ENCODE measurements at regions not wholly inside any gene's neighbourhood (a gene's known extent, or its start where the extent isn't known, plus 50 kb on each side); places are given as distances from the start of the nearest gene placed in this dataset.
"Not testable (repeated sequence)": the region's sequence is repeated elsewhere in the genome, so short reads cannot be mapped to it uniquely, and the experiment has no call there.

DNA sequence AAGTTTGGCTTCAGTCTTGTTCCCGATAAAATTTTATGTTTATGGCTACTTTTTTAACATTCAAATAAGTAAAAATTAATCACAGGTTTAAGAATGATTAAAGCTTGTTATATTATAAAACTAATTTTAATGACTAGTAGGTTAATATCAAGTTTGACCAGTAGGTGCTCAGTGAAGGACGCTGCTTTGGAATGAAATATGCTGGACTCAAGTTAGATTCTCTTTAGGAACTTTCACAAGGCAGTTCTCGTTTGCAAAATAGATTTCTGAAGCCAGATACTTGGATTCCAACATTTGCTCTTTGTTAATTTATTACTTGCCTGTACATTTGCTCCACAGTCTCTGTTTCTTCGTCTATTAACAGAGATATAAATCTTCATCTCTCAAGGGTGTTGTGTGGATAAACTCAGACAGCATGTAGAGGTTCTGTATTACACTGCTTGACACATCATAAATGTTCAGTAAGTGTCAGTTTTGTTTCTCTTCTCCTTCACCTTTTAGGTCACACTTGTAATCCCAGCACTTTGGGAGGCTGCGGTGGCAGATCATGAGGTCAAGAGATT, 432.8 kb upstream of the CHRM3 start:
- DNase-seq (ENCODE audit: extremely low spot score, insufficient read length, low read depth) (no peak), FAIRE-seq (no peak)

DNA sequence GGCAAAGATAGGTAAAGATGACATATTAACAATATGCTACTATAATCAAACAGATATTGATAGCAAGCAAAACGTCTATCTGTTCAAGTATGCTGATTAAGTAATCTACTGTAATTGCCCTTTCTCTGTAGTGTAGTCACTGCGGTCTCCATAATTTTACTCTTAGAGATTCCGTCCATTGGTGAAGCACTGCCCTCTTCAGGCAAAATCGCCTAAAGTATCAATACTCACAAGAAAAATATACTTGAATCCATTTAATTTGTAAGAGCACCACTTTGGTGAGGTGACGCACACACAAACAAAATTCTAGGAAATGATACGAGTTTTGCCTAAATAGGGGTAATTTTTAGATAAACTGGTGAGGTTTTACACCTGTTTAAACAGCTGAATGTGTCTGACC, 434.6 kb upstream of the CHRM3 start:
- DNase-seq (ENCODE audit: extremely low spot score, insufficient read length, low read depth) (no peak), FAIRE-seq (no peak)

DNA sequence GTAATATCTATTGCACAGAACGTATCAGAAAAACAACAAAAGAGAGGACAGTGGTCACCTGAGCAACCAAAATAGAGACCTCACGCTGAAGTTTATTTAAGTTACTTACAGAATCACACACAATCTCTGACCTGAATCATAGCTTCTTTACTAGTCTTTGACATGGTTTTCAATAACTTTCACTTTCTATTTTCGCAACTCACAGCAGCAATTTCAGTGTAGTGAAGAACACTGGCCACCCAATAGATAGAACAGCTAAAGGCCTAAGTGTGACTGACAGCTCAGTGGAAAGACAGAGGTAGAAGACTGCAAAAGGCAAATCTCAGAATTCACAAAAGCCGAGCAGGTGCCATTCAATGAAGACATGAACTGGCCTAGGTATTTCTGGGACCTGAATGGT, 435.6 kb upstream of the CHRM3 start:
- DNase-seq (ENCODE audit: extremely low spot score, insufficient read length, low read depth) (no peak), FAIRE-seq (no peak)

DNA sequence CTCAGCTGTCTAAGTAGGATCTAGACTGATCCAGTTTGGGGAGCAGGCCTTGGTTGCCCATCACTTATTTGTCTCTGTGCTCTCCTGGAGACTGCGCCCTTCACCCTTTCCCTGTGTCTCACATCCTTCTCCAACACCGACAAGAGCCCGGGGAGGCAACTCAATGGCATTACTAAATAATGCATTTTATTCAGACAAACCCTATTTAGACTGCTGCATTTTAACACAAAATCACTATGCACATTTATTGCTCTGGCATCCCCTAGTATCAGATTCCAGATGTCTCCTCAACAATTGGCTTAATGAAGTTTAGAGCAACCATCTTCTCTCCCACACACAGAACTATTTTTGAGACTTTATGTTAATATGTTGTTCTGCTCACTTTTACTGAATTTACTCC, 436.4 kb upstream of the CHRM3 start:
- DNase-seq (ENCODE audit: extremely low spot score, insufficient read length, low read depth) (no peak), FAIRE-seq (no peak)

DNA sequence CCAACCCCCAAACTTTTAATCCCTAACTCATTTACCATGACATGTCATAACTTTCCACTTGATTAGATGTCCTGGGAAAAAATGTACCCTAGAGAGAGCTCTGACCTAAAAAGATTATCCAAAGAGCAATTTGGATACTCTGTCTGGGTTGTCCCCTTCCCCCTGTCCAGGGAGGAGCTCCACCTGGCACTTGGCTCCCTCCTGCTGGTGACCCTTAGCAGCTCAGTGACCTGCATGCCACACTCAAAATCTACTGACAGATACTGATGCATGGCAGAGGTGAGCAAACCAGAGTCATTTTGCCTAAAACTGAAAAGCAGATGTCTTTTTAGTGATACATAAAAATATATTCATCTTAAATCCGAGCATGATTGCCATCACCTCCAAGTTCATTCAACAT, 442.3 kb upstream of the CHRM3 start:
- no peak for DNase-seq (ENCODE audit: extremely low spot score, insufficient read length, low read depth)

DNA sequence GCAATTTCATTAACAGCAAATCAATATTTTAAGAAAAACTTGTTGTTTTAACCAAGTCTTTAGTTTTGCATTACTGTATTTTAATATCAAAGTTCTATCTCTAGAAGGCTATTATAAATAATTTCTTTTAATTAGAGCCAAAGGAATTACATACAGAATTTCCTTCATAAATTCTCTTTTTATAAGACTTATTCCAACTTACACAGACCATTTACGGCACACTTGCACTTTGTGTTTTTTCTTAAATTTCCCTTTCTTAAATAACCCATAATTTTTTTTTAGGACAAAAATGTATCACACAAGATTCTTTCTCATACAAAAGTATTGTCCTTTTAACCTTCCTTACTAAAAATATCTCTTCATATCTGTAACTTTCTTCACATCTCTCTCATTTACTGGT, 458.5 kb upstream of the CHRM3 start:
- FAIRE-seq, result no peak
- DNase-seq (ENCODE audit: extremely low spot score, insufficient read length, low read depth), result no peak

More for the DNA sequence above, 442.3 kb upstream of the CHRM3 start:
- no peak for FAIRE-seq

DNA sequence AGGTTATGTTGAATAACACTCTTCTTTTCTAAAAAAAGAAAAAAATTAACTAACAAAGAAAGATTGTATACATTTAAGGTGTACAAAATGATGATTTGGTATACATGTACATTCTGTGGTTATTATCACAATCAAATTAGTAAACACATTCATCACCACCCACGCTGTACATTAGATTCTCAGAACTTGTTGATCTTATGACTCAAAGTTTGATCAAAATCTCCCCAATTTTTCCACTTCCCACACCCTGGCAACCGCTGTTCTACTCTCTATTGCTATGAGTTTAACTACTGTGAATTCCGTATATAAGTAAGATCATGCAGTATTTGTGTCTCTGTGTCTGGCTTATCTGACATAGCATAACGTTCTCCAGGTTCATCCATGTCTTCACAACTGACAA, 469.5 kb upstream of the CHRM3 start:
- FAIRE-seq, result no peak

DNA sequence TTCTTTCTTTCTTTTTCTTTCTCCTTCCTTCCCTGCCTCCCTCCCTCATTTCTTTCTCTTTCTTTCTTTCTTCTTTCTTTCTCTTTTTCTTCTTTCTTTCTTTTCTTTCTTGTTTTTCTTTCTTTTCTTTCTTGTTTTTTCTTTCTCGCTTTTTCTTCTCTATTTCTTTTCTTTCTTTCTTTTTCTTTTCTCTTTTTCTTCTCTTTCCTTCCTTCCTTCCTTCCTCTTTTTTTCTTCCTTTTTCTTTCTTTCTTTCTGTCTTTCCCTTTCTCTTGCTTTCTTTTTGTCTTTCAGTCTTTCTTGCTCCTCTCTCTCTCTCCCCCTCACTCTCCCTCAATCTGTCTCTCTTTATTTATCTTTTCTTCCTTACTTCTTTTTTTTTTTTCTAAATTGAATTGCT, 472.0 kb upstream of the CHRM3 start:
- FAIRE-seq (no peak), DNase-seq (ENCODE audit: extremely low spot score, insufficient read length, low read depth) (no peak)

More for the DNA sequence above, 469.5 kb upstream of the CHRM3 start:
- no peak for DNase-seq (ENCODE audit: extremely low spot score, insufficient read length, low read depth)

DNA sequence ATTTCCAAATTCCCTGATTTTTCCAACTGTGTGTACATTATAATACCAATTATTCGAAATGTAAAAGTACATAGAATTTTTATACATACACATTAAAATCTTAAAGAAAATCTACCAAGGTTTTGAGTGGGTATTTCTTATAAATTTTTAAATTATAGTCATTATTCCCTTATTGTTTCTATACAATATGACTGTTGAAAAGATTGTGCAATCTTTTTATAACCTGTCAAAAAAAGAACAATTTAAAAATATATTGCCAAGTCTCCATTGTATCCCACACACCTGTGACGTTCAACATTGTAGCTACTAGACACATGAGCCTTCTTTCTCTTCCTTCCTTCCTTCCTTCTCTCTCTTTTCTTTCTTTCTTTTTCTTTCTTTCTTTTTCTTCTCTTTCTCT, 473.2 kb upstream of the CHRM3 start:
- FAIRE-seq, result no peak
- DNase-seq (ENCODE audit: extremely low spot score, insufficient read length, low read depth), result no peak

DNA sequence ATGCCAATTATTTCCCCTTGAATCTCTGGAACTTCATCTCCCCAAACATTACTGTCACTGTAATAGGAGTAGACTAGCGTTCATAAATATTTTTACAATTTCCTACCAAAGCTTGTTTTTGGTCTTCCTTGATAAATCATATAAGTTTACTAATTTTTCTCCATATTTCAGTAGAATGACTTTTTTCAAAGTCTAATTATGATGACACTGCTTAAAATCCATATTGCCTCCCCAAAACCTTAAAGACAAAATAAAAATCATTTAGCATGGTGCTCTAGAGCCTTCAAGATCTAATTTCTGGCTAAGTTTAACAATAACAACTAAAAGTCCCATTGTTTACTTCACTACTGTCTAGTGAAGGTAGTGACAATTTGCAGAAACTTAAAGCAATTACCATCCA, 474.2 kb upstream of the CHRM3 start:
- FAIRE-seq (no peak), DNase-seq (ENCODE audit: extremely low spot score, insufficient read length, low read depth) (no peak)

DNA sequence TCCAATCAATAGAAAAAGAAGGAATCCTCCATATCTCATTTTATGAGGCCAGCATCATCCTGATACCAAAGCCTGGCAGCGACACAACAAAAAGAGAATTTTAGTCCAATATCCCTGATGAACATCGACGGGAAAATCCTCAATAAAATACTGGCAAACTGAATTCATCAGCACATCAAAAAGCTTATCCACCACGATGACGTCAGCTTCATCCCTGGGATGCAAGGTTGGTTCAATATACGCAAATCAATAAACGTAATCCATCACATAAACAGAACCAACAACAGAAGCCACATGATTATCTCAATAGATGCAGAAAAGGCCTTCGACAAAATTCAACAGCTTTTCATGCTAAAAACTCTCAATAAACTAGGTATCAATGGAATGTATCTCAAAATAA, 483.6 kb upstream of the CHRM3 start:
- DNase-seq (ENCODE audit: extremely low spot score, insufficient read length, low read depth); FAIRE-seq: not testable (repeated sequence)

DNA sequence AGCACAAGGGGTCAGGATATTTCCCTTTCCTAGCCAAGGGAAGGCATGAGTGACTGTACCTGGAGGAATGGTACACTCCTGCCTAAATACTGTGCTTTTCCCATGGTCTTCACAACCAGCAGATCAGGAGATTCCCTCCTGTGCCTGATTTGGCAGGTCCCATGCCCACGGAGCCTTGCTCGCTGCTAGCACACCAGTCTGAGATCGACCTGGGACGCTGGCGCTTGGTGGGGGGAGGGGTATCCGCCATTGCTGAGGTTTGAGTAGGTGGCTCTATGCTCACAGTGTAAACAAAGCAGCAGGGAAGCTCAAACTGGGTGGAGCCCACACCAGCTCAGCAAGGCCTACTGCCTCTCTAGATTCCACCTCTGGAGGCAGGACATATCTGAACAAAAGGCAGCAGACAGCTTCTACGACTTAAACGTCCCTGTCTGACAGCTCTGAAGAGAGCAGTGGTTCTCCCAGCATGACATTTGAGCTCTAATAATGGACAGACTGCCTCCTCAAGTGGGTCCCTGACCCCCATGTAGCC, 486.0 kb upstream of the CHRM3 start:
- no peak for DNase-seq (ENCODE audit: extremely low spot score, insufficient read length, low read depth)
- FAIRE-seq, result no peak

DNA sequence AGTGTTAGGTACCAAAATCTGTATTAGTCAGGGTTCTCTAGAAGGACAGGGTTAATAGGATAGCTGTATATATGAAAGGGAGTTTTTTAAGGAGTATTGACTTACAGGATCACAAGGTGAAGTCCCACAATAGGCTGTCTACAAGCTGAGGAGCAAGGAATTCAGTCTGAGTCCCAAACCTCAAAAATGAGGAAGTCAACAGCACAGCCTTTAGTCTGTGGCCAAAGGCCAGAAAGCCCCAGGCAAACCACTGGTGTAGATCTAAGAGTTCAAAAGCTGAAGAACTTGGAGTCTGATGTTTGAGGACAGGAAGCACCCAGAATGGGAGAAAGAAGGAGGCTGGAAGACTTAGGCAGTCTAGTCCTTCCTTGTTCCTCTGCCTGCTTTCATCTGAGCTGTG, 487.5 kb upstream of the CHRM3 start:
- FAIRE-seq (no peak), DNase-seq (ENCODE audit: extremely low spot score, insufficient read length, low read depth) (no peak)

DNA sequence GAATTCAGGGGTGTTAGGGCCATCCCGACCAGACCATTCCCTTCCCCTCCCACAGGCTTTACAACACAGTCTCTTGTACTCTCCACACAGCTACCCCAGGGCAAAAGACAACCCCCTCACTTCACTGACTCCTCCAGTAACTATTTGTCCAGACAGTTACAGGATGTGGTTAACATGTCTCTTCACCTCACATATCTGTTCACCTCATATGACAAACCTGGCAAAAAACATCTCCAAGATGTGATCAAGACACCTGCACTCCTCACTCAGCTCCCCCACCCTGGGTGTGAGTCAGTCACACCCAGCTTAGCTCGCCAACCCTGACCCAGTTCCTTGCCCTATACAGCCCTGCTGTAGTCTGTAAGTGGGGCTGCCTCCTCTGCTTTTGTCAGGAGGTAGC, 490.5 kb upstream of the CHRM3 start:
- FAIRE-seq, result no peak
- no peak for DNase-seq (ENCODE audit: extremely low spot score, insufficient read length, low read depth)

DNA sequence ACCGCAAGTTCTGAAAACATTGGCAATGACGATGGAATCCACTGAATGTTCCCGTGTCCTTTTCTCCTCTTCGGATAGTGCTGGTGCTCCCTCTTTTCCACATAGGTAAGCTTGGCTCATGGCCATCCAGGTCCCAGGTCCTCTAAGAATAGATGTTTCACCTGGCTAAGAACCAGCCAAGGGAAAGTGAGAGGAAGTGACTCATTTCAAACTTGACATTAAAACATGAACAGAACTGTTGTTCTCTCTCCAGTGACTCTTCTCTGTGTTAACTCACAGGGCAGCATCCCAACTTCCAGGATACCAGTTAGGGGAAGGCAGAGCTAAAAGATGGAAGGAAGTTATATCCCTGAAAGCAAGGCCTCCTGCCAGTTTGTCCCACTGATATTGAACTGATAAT, 493.8 kb upstream of the CHRM3 start:
- DNase-seq (ENCODE audit: extremely low spot score, insufficient read length, low read depth) (no peak), FAIRE-seq (no peak)

DNA sequence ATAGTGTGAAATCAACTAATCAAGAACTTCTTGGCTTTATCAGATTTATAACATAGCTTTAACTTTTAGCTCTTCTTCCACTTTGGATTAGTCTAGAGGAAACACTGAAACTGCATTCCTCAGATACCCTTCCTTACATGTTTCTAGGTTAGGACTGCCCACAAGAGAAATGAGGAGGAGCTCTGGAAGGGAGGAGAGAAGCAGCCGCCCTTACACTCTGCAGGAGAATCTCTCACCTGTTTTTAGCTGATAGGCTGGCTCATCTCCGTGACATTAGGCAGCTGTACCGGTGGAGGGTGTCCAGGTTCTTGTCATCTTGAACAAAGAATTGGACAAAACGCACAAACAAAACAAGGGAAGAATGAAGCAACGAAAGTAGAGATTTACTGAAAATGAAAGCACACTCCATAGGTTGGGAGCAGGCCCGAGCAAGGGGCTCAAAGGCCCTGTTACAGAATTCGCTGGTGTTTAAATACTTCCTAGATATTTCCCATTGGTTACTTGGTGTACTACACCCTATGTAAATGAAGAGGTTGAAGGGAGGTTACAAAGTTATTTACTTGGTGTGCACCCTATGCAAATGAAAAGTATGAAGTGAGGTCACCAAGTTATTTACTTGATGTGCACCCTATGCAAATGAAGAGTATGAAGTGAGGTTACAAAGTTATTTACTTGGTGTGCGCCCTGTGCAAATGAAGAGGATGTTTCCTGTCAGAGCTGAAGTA, 524.9 kb upstream of the CHRM3 start:
- FAIRE-seq (no peak), DNase-seq (ENCODE audit: extremely low spot score, insufficient read length, low read depth) (no peak)

DNA sequence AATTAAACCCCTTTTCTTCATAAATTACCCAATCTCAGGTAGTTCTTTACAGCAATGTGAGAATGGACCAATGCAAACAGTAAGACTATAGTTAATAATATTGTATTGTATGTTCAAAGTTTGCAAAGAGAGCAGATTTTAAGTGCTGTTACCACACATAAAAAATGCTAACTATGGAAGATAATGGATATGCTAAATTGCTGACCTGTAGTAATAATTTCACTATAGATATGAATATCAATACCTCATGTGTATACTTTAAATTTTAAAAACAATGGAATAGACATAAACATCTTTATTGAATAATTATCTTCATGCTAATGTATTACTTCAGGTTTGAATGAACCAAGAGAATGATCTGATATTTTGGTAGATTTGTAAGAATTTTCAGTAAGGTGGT, 552.4 kb upstream of the CHRM3 start:
- FAIRE-seq (no peak), DNase-seq (ENCODE audit: extremely low spot score, insufficient read length, low read depth) (no peak)

DNA sequence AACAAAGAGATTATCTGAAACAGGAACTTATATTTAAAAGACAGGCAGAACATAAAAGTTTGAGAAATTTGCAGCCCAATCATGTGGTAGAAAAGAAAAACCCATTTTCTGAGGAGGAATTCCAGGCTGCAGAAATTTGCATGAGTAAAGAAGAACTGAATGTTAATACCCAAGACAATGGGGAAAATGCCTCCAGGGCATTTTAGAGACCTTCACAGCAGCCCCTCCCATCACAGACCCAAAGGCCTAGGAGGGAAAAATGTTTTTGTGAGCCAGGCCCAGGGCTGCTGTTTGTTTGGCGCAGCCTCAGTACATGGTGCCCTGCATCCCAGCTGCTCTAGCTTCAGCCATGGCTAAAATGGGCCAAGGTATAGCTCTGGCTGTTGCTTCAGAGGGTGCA, 554.3 kb upstream of the CHRM3 start:
- no peak for FAIRE-seq
- no peak for DNase-seq (ENCODE audit: extremely low spot score, insufficient read length, low read depth)

DNA sequence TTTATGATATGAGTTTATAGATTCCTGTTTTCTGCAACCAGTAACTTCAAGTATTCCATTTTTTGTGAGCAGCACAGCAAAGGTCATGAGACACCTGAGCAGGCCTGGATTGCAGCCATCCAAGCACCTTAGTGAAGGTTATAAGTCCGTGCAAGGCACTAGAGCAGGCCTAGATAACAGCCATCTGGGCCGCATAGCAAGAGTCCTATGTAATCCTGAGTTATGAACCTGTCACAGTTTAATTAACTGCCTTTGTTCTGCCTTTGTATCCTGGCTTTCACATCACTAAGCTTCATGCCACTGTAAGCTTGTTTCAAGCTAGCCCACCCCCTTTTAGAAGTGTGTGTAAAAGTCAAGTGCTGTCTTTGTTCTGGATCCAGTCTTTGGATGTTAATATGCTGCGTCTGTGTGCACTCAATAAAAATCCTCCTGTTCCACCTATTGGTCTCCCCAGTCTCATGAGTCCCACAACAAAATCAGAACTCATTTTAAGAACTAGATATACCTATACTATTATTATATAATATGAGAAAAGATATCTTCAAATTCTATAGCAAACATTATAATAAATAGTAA, 556.2 kb upstream of the CHRM3 start:
- no peak for FAIRE-seq
- DNase-seq (ENCODE audit: extremely low spot score, insufficient read length, low read depth), result no peak

DNA sequence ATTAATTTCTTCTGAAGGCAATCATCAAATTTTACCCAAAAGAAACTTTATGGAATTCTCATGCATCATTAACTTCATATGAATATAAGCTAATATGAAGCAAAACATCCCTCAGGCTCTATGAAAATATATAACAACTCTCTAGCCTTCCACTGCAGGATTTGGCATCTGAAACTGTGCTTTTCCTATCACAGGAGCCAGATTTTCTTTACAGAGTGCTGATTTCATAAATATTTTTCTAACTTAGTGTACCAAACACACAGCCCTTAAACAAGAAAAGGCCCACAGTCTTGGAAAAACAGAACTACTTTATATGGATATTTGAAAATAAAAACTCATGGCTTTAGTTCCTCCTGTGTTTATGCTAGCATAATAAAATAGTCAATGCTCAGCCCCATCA, 559.5 kb upstream of the CHRM3 start:
- no peak for DNase-seq (ENCODE audit: extremely low spot score, insufficient read length, low read depth)
- no peak for FAIRE-seq

DNA sequence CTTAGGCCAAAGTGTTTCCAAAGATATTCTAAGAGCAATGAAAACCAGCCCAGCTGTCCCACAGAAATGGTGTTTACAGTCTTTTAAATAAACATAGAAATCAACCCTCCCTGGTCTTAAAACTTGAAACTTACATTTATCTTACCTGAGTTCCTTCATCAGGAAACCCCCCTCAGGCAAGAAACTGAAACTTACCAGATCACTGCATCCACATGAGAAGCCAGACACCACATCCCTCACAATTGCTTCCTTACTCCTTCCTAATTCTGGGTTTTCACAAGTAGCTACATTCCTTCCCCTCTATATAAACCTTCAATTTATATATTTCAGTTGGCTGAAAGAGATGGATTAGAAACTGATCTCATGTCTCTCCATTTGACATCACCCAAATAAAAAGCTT, 563.0 kb upstream of the CHRM3 start:
- DNase-seq (ENCODE audit: extremely low spot score, insufficient read length, low read depth), result no peak
- FAIRE-seq, result no peak

Data from GM18507 (cell line).